Colonic mucosa (tissue), 4 donors: ENCODE measurements at regions not wholly inside any gene's neighbourhood (a gene's known extent, or its start where the extent isn't known, plus 50 kb on each side); places are given as distances from the start of the nearest gene placed in this dataset.

Source experiments
- DNase-seq: peaks from one replicate; pipeline ENCODE4 v3.0.0-alpha.2; 2020
- H3K27ac ChIP-seq: fragments of 200-600 bp; one replicate; pipeline ENCODE4 v1.8.0; 2021
- H3K27me3 ChIP-seq: fragments of 200-600 bp; one replicate; pipeline ENCODE4 v1.8.0; 2021
- H3K36me3 ChIP-seq: fragments of 200-600 bp; one replicate; pipeline ENCODE4 v1.8.0; 2021
- H3K4me1 ChIP-seq: fragments of 200-600 bp; one replicate; pipeline ENCODE4 v1.8.0; 2021; ENCODE audit warnings: mild to moderate bottlenecking
- H3K4me3 ChIP-seq: fragments of 200-600 bp; one replicate; pipeline ENCODE4 v1.8.0; 2021
- H3K9ac ChIP-seq, 2 donors: one replicate each; pipeline ENCODE4 v1.7.0; 2013; ENCODE audit warnings: control low read depth in 2 of 2, low read depth in 2 of 2, low read length in 2 of 2
- H3K9me3 ChIP-seq: fragments of 200-600 bp; one replicate; pipeline ENCODE4 v1.8.0; 2021
- intact Hi-C: fragments of 100-400 bp; cut with DNase I; formaldehyde crosslinking; loops from one replicate; pipeline ENCODE4 v1.14.1; 2022
- TF ChIP-seq, protein P1 (sequence below): fragments of 200-600 bp; IDR thresholded peaks from one replicate; pipeline ENCODE4 v1.8.0; 2022; ENCODE audit warnings: antibody characterized with exemption, mild to moderate bottlenecking
- donor health status: healthy.
- donor health status: DM: no; HTN: no; CAD: no.
- donor health status: DM: no; HTN: no; CAD: no.

DNA sequence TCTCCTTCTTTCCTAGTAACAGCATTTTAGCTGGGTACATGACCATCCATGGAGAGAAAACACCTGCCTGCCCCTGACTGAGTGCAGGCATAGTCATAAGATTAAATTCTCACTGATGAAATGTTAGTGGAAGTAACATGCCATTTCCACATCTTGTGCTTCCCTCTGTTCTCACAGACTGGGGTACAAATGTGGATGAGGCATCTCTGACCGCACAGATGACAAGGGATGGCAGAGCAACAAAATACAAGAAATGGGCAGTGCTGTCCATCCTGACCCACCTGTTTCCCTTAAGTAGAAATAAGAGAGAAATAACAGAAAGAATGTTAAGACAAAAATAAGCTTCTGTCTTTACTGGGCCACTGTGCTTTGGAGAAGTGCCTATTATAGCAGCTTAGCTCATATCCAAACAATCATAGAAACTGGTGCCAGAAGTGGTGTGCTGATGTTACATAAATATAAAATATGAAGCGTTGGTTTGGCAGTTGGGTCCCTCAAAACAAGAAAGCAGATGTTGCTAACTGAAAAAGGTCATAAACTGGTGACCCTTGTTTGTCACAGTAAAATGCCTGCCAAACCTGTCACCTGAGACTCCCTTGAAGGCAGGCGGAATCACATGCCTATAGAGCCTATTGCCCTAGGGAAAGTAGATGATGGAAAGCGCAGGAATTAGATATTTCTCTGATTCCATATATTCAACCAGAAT, 72.4 kb upstream of the CCDC150 start:
- Histone ChIP-seq H3K27me3 (no peaks in the 10 kb centered on the region), H3K36me3 (no peaks in the 10 kb centered on the region), H3K27ac (no peak overlapping the region), H3K4me1 (no peaks in the 10 kb centered on the region), H3K9ac (no peak overlapping the region), H3K9me3 (no peaks in the 10 kb centered on the region), H3K4me3 (no peak overlapping the region)
- intact Hi-C loops: no loop called here
- DNase-seq: no peak
- TF ChIP-seq, protein P1, sequence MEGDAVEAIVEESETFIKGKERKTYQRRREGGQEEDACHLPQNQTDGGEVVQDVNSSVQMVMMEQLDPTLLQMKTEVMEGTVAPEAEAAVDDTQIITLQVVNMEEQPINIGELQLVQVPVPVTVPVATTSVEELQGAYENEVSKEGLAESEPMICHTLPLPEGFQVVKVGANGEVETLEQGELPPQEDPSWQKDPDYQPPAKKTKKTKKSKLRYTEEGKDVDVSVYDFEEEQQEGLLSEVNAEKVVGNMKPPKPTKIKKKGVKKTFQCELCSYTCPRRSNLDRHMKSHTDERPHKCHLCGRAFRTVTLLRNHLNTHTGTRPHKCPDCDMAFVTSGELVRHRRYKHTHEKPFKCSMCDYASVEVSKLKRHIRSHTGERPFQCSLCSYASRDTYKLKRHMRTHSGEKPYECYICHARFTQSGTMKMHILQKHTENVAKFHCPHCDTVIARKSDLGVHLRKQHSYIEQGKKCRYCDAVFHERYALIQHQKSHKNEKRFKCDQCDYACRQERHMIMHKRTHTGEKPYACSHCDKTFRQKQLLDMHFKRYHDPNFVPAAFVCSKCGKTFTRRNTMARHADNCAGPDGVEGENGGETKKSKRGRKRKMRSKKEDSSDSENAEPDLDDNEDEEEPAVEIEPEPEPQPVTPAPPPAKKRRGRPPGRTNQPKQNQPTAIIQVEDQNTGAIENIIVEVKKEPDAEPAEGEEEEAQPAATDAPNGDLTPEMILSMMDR: no peak

DNA sequence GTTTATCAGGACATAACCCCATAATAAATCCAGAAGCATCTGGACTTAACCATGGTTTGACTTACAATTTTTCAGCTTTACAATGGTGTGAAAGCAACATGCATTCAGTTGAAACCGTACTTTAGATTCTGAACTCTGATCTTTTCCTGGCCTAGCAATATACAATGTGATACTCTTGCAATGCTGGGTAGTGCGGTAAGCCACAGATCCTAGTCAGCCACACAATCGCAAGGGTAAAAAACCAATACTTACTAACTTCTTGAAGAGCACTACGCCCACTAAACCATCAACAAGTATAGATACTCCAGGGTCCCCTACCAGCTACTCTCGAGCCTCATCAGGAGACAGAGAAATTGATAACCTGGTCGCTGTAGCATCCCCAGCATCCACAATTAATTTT, 71.0 kb upstream of the CCDC150 start:
- H3K9ac ChIP-seq: no peak overlapping the region
- H3K27ac ChIP-seq: no peak overlapping the region
- H3K4me3 ChIP-seq: no peak overlapping the region
- no peaks in the 10 kb centered on the region for H3K9me3 ChIP-seq
- no peaks in the 10 kb centered on the region for H3K4me1 ChIP-seq
- H3K27me3 ChIP-seq: no peaks in the 10 kb centered on the region
- no peak for DNase-seq
- TF ChIP-seq, protein P1: no peak
- H3K36me3 ChIP-seq: no peaks in the 10 kb centered on the region
- intact Hi-C loops: no loop called here

- no peak overlapping the region for H3K9ac ChIP-seq
- H3K27ac ChIP-seq: no peak overlapping the region
- no peaks in the 10 kb centered on the region for H3K36me3 ChIP-seq
- no peak overlapping the region for H3K4me3 ChIP-seq
- no peak for DNase-seq
- no peaks in the 10 kb centered on the region for H3K27me3 ChIP-seq
- TF ChIP-seq, protein P1: no peak
- H3K4me1 ChIP-seq: no peaks in the 10 kb centered on the region
- H3K9me3 ChIP-seq: no peaks in the 10 kb centered on the region
- intact Hi-C loops: no loop called here
Observed at GRCh38 chr2:196584903-196585302, 54.6 kb upstream of the CCDC150 start.

- TF ChIP-seq, protein P1: no peak
- Histone ChIP-seq H3K27ac (no peak overlapping the region), H3K36me3 (no peaks in the 10 kb centered on the region), H3K9me3 (no peaks in the 10 kb centered on the region), H3K27me3 (peaks cover 5% of the 10 kb centered on the region), H3K9ac (no peak overlapping the region), H3K4me1 (no peaks in the 10 kb centered on the region), H3K4me3 (no peak overlapping the region)
- intact Hi-C loops: no loop called here
- DNase-seq: no peak
Observed at GRCh38 chr2:196586511-196586991, 53.0 kb upstream of the CCDC150 start.

DNA sequence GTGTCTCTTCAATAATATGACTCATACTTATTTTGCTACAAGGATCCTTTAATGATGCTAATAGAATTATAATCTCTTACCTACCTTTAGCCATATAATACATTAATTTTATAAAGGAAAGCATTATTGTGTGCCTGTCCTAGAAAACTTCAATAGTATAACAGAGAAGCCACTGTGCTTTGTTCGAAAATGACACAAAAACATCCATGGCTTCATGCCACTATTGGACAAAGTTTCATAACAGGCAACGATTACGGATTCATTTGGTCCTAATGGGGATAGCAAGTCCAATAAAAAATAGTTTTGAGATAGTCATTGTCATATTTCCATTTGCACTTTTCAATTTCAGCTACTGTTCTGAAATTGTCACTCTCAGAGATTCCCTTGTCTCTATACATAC, 52.5 kb upstream of the CCDC150 start:
- TF ChIP-seq, protein P1: no peak
- intact Hi-C loops: no loop called here
- Histone ChIP-seq H3K27me3 (peaks cover 10% of the 10 kb centered on the region), H3K4me3 (no peak overlapping the region), H3K36me3 (no peaks in the 10 kb centered on the region), H3K27ac (no peak overlapping the region), H3K9me3 (no peaks in the 10 kb centered on the region), H3K9ac (no peak overlapping the region), H3K4me1 (no peaks in the 10 kb centered on the region)
- no peak for DNase-seq
